WTC11 (cell line): ENCODE measurements at regions not wholly inside any gene's neighbourhood (a gene's known extent, or its start where the extent isn't known, plus 50 kb on each side); places are given as distances from the start of the nearest gene placed in this dataset.

Experiments
- ATAC-seq: fragments of 200-7000 bp; cut with Tn5 transposase; 2 replicates; pipeline ENCODE4 v1.10.0; 2021; ENCODE audit warnings: mild to moderate bottlenecking, moderate library complexity
- CTCF ChIA-PET: fragments of 300-600 bp; sonication (Branson Sonifier 250); formaldehyde crosslinking; loops from one replicate; lab custom pipeline; 2021; ENCODE audit warnings: antibody characterized with exemption; lab: Charles Lee
- POLR2A ChIA-PET: fragments of 350-600 bp; sonication (Branson Sonifier 250); formaldehyde crosslinking; loops from one replicate; lab custom pipeline; 2021; ENCODE audit warnings: antibody characterized with exemption; lab: Charles Lee
- DNase-seq: peaks from one replicate; pipeline ENCODE4 v3.0.0; 2021; ENCODE audit warnings: low spot score
- H3K27ac Mint-ChIP-seq: 2 replicates; pipeline ENCODE4 v1.8.0; 2021; ENCODE audit warnings: mixed read lengths
- H3K27me3 Mint-ChIP-seq: 2 replicates; pipeline ENCODE4 v1.8.0; 2021; ENCODE audit warnings: low read depth, mild to moderate bottlenecking, moderate library complexity, mixed read lengths
- H3K36me3 Mint-ChIP-seq: 2 replicates; pipeline ENCODE4 v1.8.0; 2021; ENCODE audit warnings: mixed read lengths
- H3K4me1 Mint-ChIP-seq: 2 replicates; pipeline ENCODE4 v1.8.0; 2022; ENCODE audit warnings: mixed read lengths
- H3K4me3 Mint-ChIP-seq: 2 replicates; pipeline ENCODE4 v1.8.0; 2021; ENCODE audit warnings: mild to moderate bottlenecking, moderate library complexity, mixed read lengths
- H3K9me3 Mint-ChIP-seq: 2 replicates; pipeline ENCODE4 v1.8.0; 2021; ENCODE audit warnings: mixed read lengths
- CBFB ChIP-seq: sonication (generic); formaldehyde crosslinking; IDR thresholded peaks from 2 replicates; pipeline ENCODE4 v1.8.1; 2022; ENCODE audit warnings: mild to moderate bottlenecking, low read depth, missing genetic modification reagents
- CDX4 ChIP-seq: fragments of 250-450 bp; sonication (Bioruptor Pico); IDR thresholded peaks from 2 replicates; pipeline ENCODE4 v1.9.0; 2021; ENCODE audit warnings: moderate library complexity, mild to moderate bottlenecking, inconsistent platforms, borderline replicate concordance
- CTCF ChIP-seq: fragments of 200-600 bp; IDR thresholded peaks from 2 replicates; pipeline ENCODE4 v1.8.0; 2022; ENCODE audit warnings: antibody characterized with exemption
- E2F1 ChIP-seq: sonication (generic); formaldehyde crosslinking; IDR thresholded peaks from 2 replicates; pipeline ENCODE4 v1.8.0; 2022; ENCODE audit warnings: mild to moderate bottlenecking, missing genetic modification reagents
- EMX1 ChIP-seq: fragments of 250-450 bp; sonication (Bioruptor Pico); IDR thresholded peaks from 2 replicates; pipeline ENCODE4 v1.8.0; 2021; ENCODE audit warnings: mild to moderate bottlenecking
- FOXK1 ChIP-seq: sonication (generic); formaldehyde crosslinking; IDR thresholded peaks from 2 replicates; pipeline ENCODE4 v1.8.0; 2022; ENCODE audit warnings: mild to moderate bottlenecking, moderate library complexity, missing genetic modification reagents
- FOXP1 ChIP-seq: sonication (generic); formaldehyde crosslinking; IDR thresholded peaks from 2 replicates; pipeline ENCODE4 v1.8.0; 2022; ENCODE audit warnings: missing genetic modification reagents, mild to moderate bottlenecking, moderate library complexity, borderline replicate concordance
- GTF2I ChIP-seq: fragments of 250-450 bp; sonication (Bioruptor Pico); conservative IDR thresholded peaks from 2 replicates; pipeline ENCODE4 v1.4.0; 2021; ENCODE audit warnings: mild to moderate bottlenecking
- IRF1 ChIP-seq: sonication (generic); formaldehyde crosslinking; IDR thresholded peaks from 2 replicates; pipeline ENCODE4 v1.8.0; 2023; ENCODE audit warnings: missing genetic modification reagents
- JUN ChIP-seq: sonication (generic); formaldehyde crosslinking; IDR thresholded peaks from 2 replicates; pipeline ENCODE4 v1.8.0; 2023; ENCODE audit warnings: mild to moderate bottlenecking, missing genetic modification reagents
- NFATC4 ChIP-seq: fragments of 250-450 bp; sonication (Bioruptor Pico); IDR thresholded peaks from 2 replicates; pipeline ENCODE4 v1.9.0; 2021; ENCODE audit warnings: mild to moderate bottlenecking
- PREB ChIP-seq: sonication (generic); formaldehyde crosslinking; IDR thresholded peaks from 2 replicates; pipeline ENCODE4 v1.8.1; 2022; ENCODE audit warnings: mild to moderate bottlenecking, missing genetic modification reagents, moderate library complexity, borderline replicate concordance
- PRRX2 ChIP-seq: fragments of 250-450 bp; sonication (Bioruptor Pico); IDR thresholded peaks from 2 replicates; pipeline ENCODE4 v1.8.0; 2021; ENCODE audit warnings: mild to moderate bottlenecking
- SMAD3 ChIP-seq: sonication (generic); formaldehyde crosslinking; IDR thresholded peaks from 2 replicates; pipeline ENCODE4 v1.8.0; 2022; ENCODE audit warnings: missing genetic modification reagents, mild to moderate bottlenecking, borderline replicate concordance
- STAT6 ChIP-seq: sonication (generic); formaldehyde crosslinking; conservative IDR thresholded peaks from 2 replicates; pipeline ENCODE4 v1.8.1; 2023; ENCODE audit warnings: mild to moderate bottlenecking, low read depth, missing genetic modification reagents, moderate library complexity
- TCF7 ChIP-seq: sonication (generic); formaldehyde crosslinking; IDR thresholded peaks from 2 replicates; pipeline ENCODE4 v1.8.0; 2022; ENCODE audit warnings: mild to moderate bottlenecking, low read depth, missing genetic modification reagents, moderate library complexity
- ZNF263 ChIP-seq: sonication (generic); formaldehyde crosslinking; IDR thresholded peaks from 2 replicates; pipeline ENCODE4 v1.8.1; 2022; ENCODE audit warnings: low read depth, mild to moderate bottlenecking, moderate library complexity, missing genetic modification reagents
- ZNF423 ChIP-seq: fragments of 250-450 bp; sonication (Bioruptor Pico); IDR thresholded peaks from 2 replicates; pipeline ENCODE4 v2.1.2; 2022; ENCODE audit warnings: mild to moderate bottlenecking, moderate library complexity

GRCh38 chr11:15825976-15826650 is 530.2 kb downstream of the SOX6 start:
- POLR2A ChIA-PET: no interaction called here
- CTCF ChIA-PET: interaction anchor here (0.5 to 3.3 kb wide), 20 partner anchors 10 to 787 kb away, joined by 3 to 12 read pairs (median 4); no protein-coding TSS in a partner anchor
- no peak overlapping the region for H3K4me3 Mint-ChIP-seq
- H3K4me1 Mint-ChIP-seq: peaks cover 28% of the 10 kb centered on the region
- no peaks in the 10 kb centered on the region for H3K9me3 Mint-ChIP-seq
- no peaks in the 10 kb centered on the region; the same call in 1 of the 2 replicates for H3K27me3 Mint-ChIP-seq
- no peak for DNase-seq
- ATAC-seq: peak; percentile 14; the same call in 1 of the 2 replicates
- H3K27ac Mint-ChIP-seq: no peak overlapping the region
- no peaks in the 10 kb centered on the region for H3K36me3 Mint-ChIP-seq
- TF ChIP-seq CTCF: no peak
- no peak for TF ChIP-seq IRF1 (CRISPR knock-in tag)
- TF ChIP-seq FOXK1: no peak
- no peak for TF ChIP-seq PRRX2 (CRISPR knock-in tag)
- no peak for TF ChIP-seq CDX4
- no peak for TF ChIP-seq JUN (CRISPR knock-in tag)
- TF ChIP-seq ZNF423 (CRISPR knock-in tag): no peak

- CTCF ChIA-PET: interaction anchor here (0.5 to 3.3 kb wide), 23 partner anchors 9 to 787 kb away, joined by 3 to 12 read pairs (median 4); no protein-coding TSS in a partner anchor
- H3K27ac Mint-ChIP-seq: no peak overlapping the region
- peak; percentile 98 for ATAC-seq
- no peak overlapping the region for H3K4me3 Mint-ChIP-seq
- POLR2A ChIA-PET: no interaction called here
- H3K36me3 Mint-ChIP-seq: no peaks in the 10 kb centered on the region
- no peaks in the 10 kb centered on the region for H3K9me3 Mint-ChIP-seq
- peak; percentile 93 for DNase-seq
- peaks cover 29% of the 10 kb centered on the region for H3K4me1 Mint-ChIP-seq
- TF ChIP-seq CTCF (peak; percentile 85), ZNF263 (CRISPR knock-in tag) (no peak), NFATC4 (CRISPR knock-in tag) (no peak)
- no peaks in the 10 kb centered on the region; the same call in 1 of the 2 replicates for H3K27me3 Mint-ChIP-seq
These were observed 529.5 kb downstream of the SOX6 start for GRCh38 chr11:15826826-15827225.

GRCh38 chr11:15828215-15828853 is 528.0 kb downstream of the SOX6 start:
- no peak for ATAC-seq
- DNase-seq: no peak
- Mint-ChIP-seq H3K4me3 (no peak overlapping the region), H3K27ac (no peak overlapping the region), H3K4me1 (peaks cover 29% of the 10 kb centered on the region), H3K9me3 (no peaks in the 10 kb centered on the region), H3K27me3 (no peaks in the 10 kb centered on the region; the same call in 1 of the 2 replicates), H3K36me3 (no peaks in the 10 kb centered on the region)
- ChIA-PET POLR2A (no interaction called here), CTCF (interaction anchor here (1.6 to 3.3 kb wide), 6 partner anchors 8 to 785 kb away, joined by 4 to 12 read pairs (median 10); no protein-coding TSS in a partner anchor)
- TF ChIP-seq SMAD3 (no peak), FOXP1 (CRISPR knock-in tag) (no peak), IRF1 (CRISPR knock-in tag) (no peak), EMX1 (CRISPR knock-in tag) (no peak), TCF7 (no peak), STAT6 (CRISPR knock-in tag) (no peak), E2F1 (no peak), CBFB (no peak), PREB (CRISPR knock-in tag) (no peak), GTF2I (CRISPR knock-in tag) (no peak)
